GM23338 (cell line): ENCODE measurements at regions not wholly inside any gene's neighbourhood (a gene's known extent, or its start where the extent isn't known, plus 50 kb on each side); places are given as distances from the start of the nearest gene placed in this dataset.

ENCODE experiments used
- CREB1 ChIP-seq: fragments of 250-450 bp; sonication (Bioruptor Pico); IDR thresholded peaks from 2 replicates; pipeline ENCODE4 v1.5.0; 2020; ENCODE audit warnings: low read depth, mild to moderate bottlenecking, moderate library complexity
- ETS1 ChIP-seq: IDR thresholded peaks from 2 replicates; pipeline ENCODE4 v1.6.1; 2016; ENCODE audit warnings: antibody characterized with exemption
- EZH2 ChIP-seq: fragments of 200-600 bp; sonication (generic); IDR thresholded peaks from one replicate; pipeline ENCODE4 v1.8.0; 2017; ENCODE audit warnings: antibody characterized with exemption, mild to moderate bottlenecking, low read depth; ENCODE audit not compliant: unreplicated experiment
- EZH2phosphoT487 ChIP-seq: fragments of 200-600 bp; sonication (generic); IDR thresholded peaks from one replicate; pipeline ENCODE4 v1.8.1; 2018; ENCODE audit warnings: antibody characterized with exemption; ENCODE audit not compliant: unreplicated experiment
- JUNB ChIP-seq: IDR thresholded peaks from one replicate; pipeline ENCODE4 v1.6.1; 2016; ENCODE audit warnings: antibody characterized with exemption; ENCODE audit not compliant: unreplicated experiment
- NANOG ChIP-seq: IDR thresholded peaks from 2 replicates; pipeline ENCODE4 v1.6.1; 2016; ENCODE audit warnings: antibody characterized with exemption, borderline replicate concordance
- POLR2AphosphoS5 ChIP-seq: IDR thresholded peaks from 2 replicates; pipeline ENCODE4 v1.6.1; 2016; ENCODE audit warnings: antibody characterized with exemption, low read depth
- REST ChIP-seq: IDR thresholded peaks from one replicate; pipeline ENCODE4 v1.6.1; 2018; ENCODE audit warnings: antibody characterized with exemption; ENCODE audit not compliant: unreplicated experiment
- ZNF114 ChIP-seq: fragments of 250-450 bp; sonication (Bioruptor Pico); IDR thresholded peaks from 2 replicates; pipeline ENCODE4 v1.5.0; 2020; ENCODE audit warnings: mild to moderate bottlenecking, moderate library complexity
- ZNF331 ChIP-seq: fragments of 250-450 bp; sonication (Bioruptor Pico); IDR thresholded peaks from 2 replicates; pipeline ENCODE4 v1.5.0; 2020; ENCODE audit warnings: low read depth, mild to moderate bottlenecking, moderate library complexity
- ZNF462 ChIP-seq: fragments of 250-450 bp; sonication (Bioruptor Pico); IDR thresholded peaks from 2 replicates; pipeline ENCODE4 v1.5.0; 2020; ENCODE audit warnings: mild to moderate bottlenecking, moderate library complexity
- TF ChIP-seq, protein P1 (sequence below), 2 experiments: fragments of 200-600 bp in 1 of 2; sonication (generic) in 1 of 2; conservative IDR thresholded peaks; 2 replicates each; pipeline versions ENCODE4 v1.5.1 to v1.6.1; 2016 to 2017; ENCODE audit warnings: antibody characterized with exemption in 2 of 2, low read depth in 2 of 2, mild to moderate bottlenecking in 2 of 2, moderate library complexity in 1 of 2

- TF ChIP-seq EZH2 (no peak), EZH2phosphoT487 (no peak), REST (no peak), CREB1 (CRISPR knock-in tag) (no peak), POLR2AphosphoS5 (no peak), JUNB (no peak), ETS1 (no peak), NANOG (no peak), ZNF331 (CRISPR knock-in tag) (no peak), ZNF462 (CRISPR knock-in tag) (no peak), ZNF114 (CRISPR knock-in tag) (no peak)
- TF ChIP-seq, protein P1, sequence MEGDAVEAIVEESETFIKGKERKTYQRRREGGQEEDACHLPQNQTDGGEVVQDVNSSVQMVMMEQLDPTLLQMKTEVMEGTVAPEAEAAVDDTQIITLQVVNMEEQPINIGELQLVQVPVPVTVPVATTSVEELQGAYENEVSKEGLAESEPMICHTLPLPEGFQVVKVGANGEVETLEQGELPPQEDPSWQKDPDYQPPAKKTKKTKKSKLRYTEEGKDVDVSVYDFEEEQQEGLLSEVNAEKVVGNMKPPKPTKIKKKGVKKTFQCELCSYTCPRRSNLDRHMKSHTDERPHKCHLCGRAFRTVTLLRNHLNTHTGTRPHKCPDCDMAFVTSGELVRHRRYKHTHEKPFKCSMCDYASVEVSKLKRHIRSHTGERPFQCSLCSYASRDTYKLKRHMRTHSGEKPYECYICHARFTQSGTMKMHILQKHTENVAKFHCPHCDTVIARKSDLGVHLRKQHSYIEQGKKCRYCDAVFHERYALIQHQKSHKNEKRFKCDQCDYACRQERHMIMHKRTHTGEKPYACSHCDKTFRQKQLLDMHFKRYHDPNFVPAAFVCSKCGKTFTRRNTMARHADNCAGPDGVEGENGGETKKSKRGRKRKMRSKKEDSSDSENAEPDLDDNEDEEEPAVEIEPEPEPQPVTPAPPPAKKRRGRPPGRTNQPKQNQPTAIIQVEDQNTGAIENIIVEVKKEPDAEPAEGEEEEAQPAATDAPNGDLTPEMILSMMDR (conservative IDR thresholded peaks at IDR 0.05; ENCODE audit: low read depth in 2 of 2): no peak
Observed at GRCh38 chr18:78622251-78622906, 357.2 kb upstream of the SALL3 start.
